ENCODE measurements at regions not wholly inside any gene's neighbourhood (a gene's known extent, or its start where the extent isn't known, plus 50 kb on each side); places are given as distances from the start of the nearest gene placed in this dataset.

- no peak for DNase-seq
Observed at GRCh38 chr1:72366466-72366865, 84.1 kb upstream of the NEGR1 start.

GRCh38 chr1:72365693-72366092 lies 83.4 kb upstream of the NEGR1 start:
- 83 to 92% methylated on average over 3 of the region's 3 CpGs for WGBS, 2 donors
- no peak for DNase-seq
- Histone ChIP-seq H3K4me3 (no peak overlapping the region), H3K4me1 (no peaks in the 10 kb centered on the region), H3K27me3 (no peaks in the 10 kb centered on the region), H3K36me3 (ENCODE audit: low read depth, missing control alignments) (no peaks in the 10 kb centered on the region), H3K27ac (no peak overlapping the region), H3K9me3 (no peaks in the 10 kb centered on the region)
- intact Hi-C loops (cut with DNase I; ENCODE audit: low total_unique reads) = no loop called here
- TF ChIP-seq POLR2A (IDR thresholded peaks at IDR 0.05) = no peak
- no peak for TF ChIP-seq CTCF (IDR thresholded peaks at IDR 0.05)

More at GRCh38 chr1:72366466-72366865, 84.1 kb upstream of the NEGR1 start:
- H3K27me3 ChIP-seq = no peaks in the 10 kb centered on the region
- no peak overlapping the region for H3K4me3 ChIP-seq
- H3K4me1 ChIP-seq = no peaks in the 10 kb centered on the region
- TF ChIP-seq POLR2A (IDR thresholded peaks at IDR 0.05) = no peak
- no peak for TF ChIP-seq CTCF (IDR thresholded peaks at IDR 0.05)
- intact Hi-C loops (cut with DNase I; ENCODE audit: low total_unique reads) = no loop called here
- H3K36me3 ChIP-seq (ENCODE audit: low read depth, missing control alignments) = no peaks in the 10 kb centered on the region
- no peaks in the 10 kb centered on the region for H3K9me3 ChIP-seq
- no peak overlapping the region for H3K27ac ChIP-seq
- 84 to 100% methylated on average over 1 of the region's 1 CpG for WGBS, 2 donors

GRCh38 chr1:72362538-72362937 lies 80.2 kb upstream of the NEGR1 start:
- TF ChIP-seq CTCF (IDR thresholded peaks at IDR 0.05) (no peak), POLR2A (IDR thresholded peaks at IDR 0.05) (no peak)

GRCh38 chr1:72357411-72357810 lies 75.1 kb upstream of the NEGR1 start:
- H3K4me3 ChIP-seq = no peak overlapping the region
- H3K27me3 ChIP-seq = no peaks in the 10 kb centered on the region
- TF ChIP-seq POLR2A (IDR thresholded peaks at IDR 0.05) = no peak
- no peak for TF ChIP-seq CTCF (IDR thresholded peaks at IDR 0.05)
- no peak overlapping the region for H3K27ac ChIP-seq
- intact Hi-C loops (cut with DNase I; ENCODE audit: low total_unique reads) = no loop called here
- DNase-seq = no peak
- no peaks in the 10 kb centered on the region for H3K4me1 ChIP-seq
- 79 to 88% methylated on average over 1 of the region's 1 CpG for WGBS, 2 donors
- H3K9me3 ChIP-seq = no peaks in the 10 kb centered on the region
- no peaks in the 10 kb centered on the region for H3K36me3 ChIP-seq (ENCODE audit: low read depth, missing control alignments)

More at GRCh38 chr1:72362538-72362937, 80.2 kb upstream of the NEGR1 start:
- Histone ChIP-seq H3K9me3 (no peaks in the 10 kb centered on the region), H3K36me3 (ENCODE audit: low read depth, missing control alignments) (no peaks in the 10 kb centered on the region), H3K4me3 (no peak overlapping the region), H3K27ac (no peak overlapping the region), H3K27me3 (no peaks in the 10 kb centered on the region), H3K4me1 (no peaks in the 10 kb centered on the region)
- 77 to 91% methylated on average over 1 of the region's 1 CpG for WGBS, 2 donors
- DNase-seq = no peak
- intact Hi-C loops (cut with DNase I; ENCODE audit: low total_unique reads) = no loop called here

- Histone ChIP-seq H3K9me3 (no peaks in the 10 kb centered on the region), H3K4me3 (no peak overlapping the region), H3K27ac (no peak overlapping the region), H3K36me3 (ENCODE audit: low read depth, missing control alignments) (no peaks in the 10 kb centered on the region), H3K27me3 (no peaks in the 10 kb centered on the region), H3K4me1 (no peaks in the 10 kb centered on the region)
- no peak for DNase-seq
- intact Hi-C loops (cut with DNase I; ENCODE audit: low total_unique reads) = no loop called here
- 90 to 96% methylated on average over 3 of the region's 3 CpGs for WGBS, 2 donors
- TF ChIP-seq CTCF (IDR thresholded peaks at IDR 0.05) = no peak
- no peak for TF ChIP-seq POLR2A (IDR thresholded peaks at IDR 0.05)
Observed at GRCh38 chr1:72355899-72356298, 73.6 kb upstream of the NEGR1 start.

Measured in testis (tissue), 2 donors.